ENCODE measurements at regions not wholly inside any gene's neighbourhood (a gene's known extent, or its start where the extent isn't known, plus 50 kb on each side); places are given as distances from the start of the nearest gene placed in this dataset.

GRCh38 chr12:98149270-98149669 is 366.1 kb upstream of the TMPO start:
- no peak for ATAC-seq
- no peaks in the 10 kb centered on the region for H3K9me3 Mint-ChIP-seq (ENCODE audit: insufficient read depth)
- POLR2A ChIA-PET, result no interaction called here
- H3K27ac Mint-ChIP-seq, result no peak overlapping the region
- no peaks in the 10 kb centered on the region for H3K4me1 Mint-ChIP-seq (ENCODE audit: low read depth)
- H3K27me3 Mint-ChIP-seq (ENCODE audit: low read depth), result no peaks in the 10 kb centered on the region
- no peaks in the 10 kb centered on the region for H3K36me3 Mint-ChIP-seq (ENCODE audit: low read depth)
- DNase-seq, result no peak
- H3K4me3 Mint-ChIP-seq, result no peak overlapping the region
- CTCF ChIA-PET, result no interaction called here

- ATAC-seq, result no peak
- CTCF ChIA-PET, result no interaction called here
- Mint-ChIP-seq H3K9me3 (ENCODE audit: insufficient read depth) (no peaks in the 10 kb centered on the region), H3K4me1 (ENCODE audit: low read depth) (no peaks in the 10 kb centered on the region), H3K27me3 (ENCODE audit: low read depth) (no peaks in the 10 kb centered on the region), H3K4me3 (no peak overlapping the region), H3K36me3 (ENCODE audit: low read depth) (no peaks in the 10 kb centered on the region), H3K27ac (no peak overlapping the region)
- POLR2A ChIA-PET, result no interaction called here
- DNase-seq, result no peak
Measured at GRCh38 chr12:98149691-98150210, 365.6 kb upstream of the TMPO start.

GRCh38 chr12:98151105-98151590 is 364.2 kb upstream of the TMPO start:
- DNase-seq (no peak), ATAC-seq (no peak)
- CTCF ChIA-PET, result interaction anchor here (0.7 kb wide), 1 partner anchor 502 kb away, joined by 3 read pairs; no protein-coding TSS in a partner anchor
- H3K27me3 Mint-ChIP-seq (ENCODE audit: low read depth), result no peaks in the 10 kb centered on the region
- no peaks in the 10 kb centered on the region for H3K4me1 Mint-ChIP-seq (ENCODE audit: low read depth)
- H3K27ac Mint-ChIP-seq, result no peak overlapping the region
- H3K4me3 Mint-ChIP-seq, result no peak overlapping the region
- H3K9me3 Mint-ChIP-seq (ENCODE audit: insufficient read depth), result no peaks in the 10 kb centered on the region
- no peaks in the 10 kb centered on the region for H3K36me3 Mint-ChIP-seq (ENCODE audit: low read depth)
- POLR2A ChIA-PET, result no interaction called here

GRCh38 chr12:98151984-98152383 is 363.4 kb upstream of the TMPO start:
- ChIA-PET POLR2A (no interaction called here), CTCF (no interaction called here)
- Mint-ChIP-seq H3K4me3 (no peak overlapping the region), H3K9me3 (ENCODE audit: insufficient read depth) (no peaks in the 10 kb centered on the region), H3K27me3 (ENCODE audit: low read depth) (no peaks in the 10 kb centered on the region), H3K27ac (no peak overlapping the region), H3K4me1 (ENCODE audit: low read depth) (no peaks in the 10 kb centered on the region), H3K36me3 (ENCODE audit: low read depth) (no peaks in the 10 kb centered on the region)
- ATAC-seq (no peak), DNase-seq (no peak)

- no peak overlapping the region for H3K27ac Mint-ChIP-seq
- H3K9me3 Mint-ChIP-seq (ENCODE audit: insufficient read depth), result no peaks in the 10 kb centered on the region
- DNase-seq (no peak), ATAC-seq (no peak)
- POLR2A ChIA-PET, result no interaction called here
- no peaks in the 10 kb centered on the region for H3K27me3 Mint-ChIP-seq (ENCODE audit: low read depth)
- H3K4me1 Mint-ChIP-seq (ENCODE audit: low read depth), result no peaks in the 10 kb centered on the region
- CTCF ChIA-PET, result no interaction called here
- H3K36me3 Mint-ChIP-seq (ENCODE audit: low read depth), result no peaks in the 10 kb centered on the region
- H3K4me3 Mint-ChIP-seq, result no peak overlapping the region
Measured at GRCh38 chr12:98154850-98155249, 360.5 kb upstream of the TMPO start.

GRCh38 chr12:98156697-98157096 is 358.7 kb upstream of the TMPO start:
- ChIA-PET CTCF (no interaction called here), POLR2A (no interaction called here)

GRCh38 chr12:98162906-98163678 is 352.3 kb upstream of the TMPO start:
- DNase-seq, result no peak
- Mint-ChIP-seq H3K27me3 (ENCODE audit: low read depth) (no peaks in the 10 kb centered on the region), H3K4me1 (ENCODE audit: low read depth) (no peaks in the 10 kb centered on the region), H3K9me3 (ENCODE audit: insufficient read depth) (no peaks in the 10 kb centered on the region), H3K27ac (no peak overlapping the region), H3K4me3 (no peak overlapping the region), H3K36me3 (ENCODE audit: low read depth) (no peaks in the 10 kb centered on the region)
- ChIA-PET POLR2A (no interaction called here), CTCF (no interaction called here)
- no peak for ATAC-seq

More at GRCh38 chr12:98156697-98157096, 358.7 kb upstream of the TMPO start:
- Mint-ChIP-seq H3K27me3 (ENCODE audit: low read depth) (no peaks in the 10 kb centered on the region), H3K9me3 (ENCODE audit: insufficient read depth) (no peaks in the 10 kb centered on the region), H3K4me1 (ENCODE audit: low read depth) (no peaks in the 10 kb centered on the region), H3K4me3 (no peak overlapping the region), H3K27ac (no peak overlapping the region), H3K36me3 (ENCODE audit: low read depth) (no peaks in the 10 kb centered on the region)
- DNase-seq (no peak), ATAC-seq (no peak)

- no peaks in the 10 kb centered on the region for H3K9me3 Mint-ChIP-seq (ENCODE audit: insufficient read depth)
- no peak for DNase-seq
- no peak for ATAC-seq
- ChIA-PET POLR2A (no interaction called here), CTCF (no interaction called here)
- H3K36me3 Mint-ChIP-seq (ENCODE audit: low read depth), result no peaks in the 10 kb centered on the region
- H3K27me3 Mint-ChIP-seq (ENCODE audit: low read depth), result peaks cover 2% of the 10 kb centered on the region
- no peak overlapping the region for H3K27ac Mint-ChIP-seq
- H3K4me3 Mint-ChIP-seq, result no peak overlapping the region
- no peaks in the 10 kb centered on the region for H3K4me1 Mint-ChIP-seq (ENCODE audit: low read depth)
Measured at GRCh38 chr12:98172304-98172703, 343.1 kb upstream of the TMPO start.

GRCh38 chr12:98172801-98173200 is 342.6 kb upstream of the TMPO start:
- H3K4me3 Mint-ChIP-seq, result no peak overlapping the region

GRCh38 chr12:98173773-98174427 is 341.5 kb upstream of the TMPO start:
- no peaks in the 10 kb centered on the region for H3K9me3 Mint-ChIP-seq (ENCODE audit: insufficient read depth)

More at GRCh38 chr12:98172801-98173200, 342.6 kb upstream of the TMPO start:
- Mint-ChIP-seq H3K4me1 (ENCODE audit: low read depth) (no peaks in the 10 kb centered on the region), H3K27me3 (ENCODE audit: low read depth) (peaks cover 2% of the 10 kb centered on the region), H3K9me3 (ENCODE audit: insufficient read depth) (no peaks in the 10 kb centered on the region), H3K36me3 (ENCODE audit: low read depth) (no peaks in the 10 kb centered on the region), H3K27ac (no peak overlapping the region)
- ATAC-seq (no peak), DNase-seq (no peak)
- ChIA-PET CTCF (no interaction called here), POLR2A (no interaction called here)

GRCh38 chr12:98174428-98174809 is 341.0 kb upstream of the TMPO start:
- Mint-ChIP-seq H3K27ac (no peak overlapping the region), H3K4me3 (no peak overlapping the region), H3K9me3 (ENCODE audit: insufficient read depth) (no peaks in the 10 kb centered on the region), H3K27me3 (ENCODE audit: low read depth) (no peaks in the 10 kb centered on the region), H3K36me3 (ENCODE audit: low read depth) (no peaks in the 10 kb centered on the region), H3K4me1 (ENCODE audit: low read depth) (no peaks in the 10 kb centered on the region)
- ATAC-seq, result no peak
- ChIA-PET CTCF (no interaction called here), POLR2A (no interaction called here)
- DNase-seq, result no peak

More at GRCh38 chr12:98173773-98174427, 341.5 kb upstream of the TMPO start:
- ChIA-PET CTCF (no interaction called here), POLR2A (no interaction called here)
- DNase-seq (no peak), ATAC-seq (no peak)
- H3K27ac Mint-ChIP-seq, result no peak overlapping the region
- no peaks in the 10 kb centered on the region for H3K36me3 Mint-ChIP-seq (ENCODE audit: low read depth)
- no peak overlapping the region for H3K4me3 Mint-ChIP-seq
- H3K4me1 Mint-ChIP-seq (ENCODE audit: low read depth), result no peaks in the 10 kb centered on the region
- peaks cover under 1% of the 10 kb centered on the region for H3K27me3 Mint-ChIP-seq (ENCODE audit: low read depth)

GRCh38 chr12:98178126-98178525 is 337.3 kb upstream of the TMPO start:
- CTCF ChIA-PET, result no interaction called here

More at GRCh38 chr12:98178126-98178525, 337.3 kb upstream of the TMPO start:
- POLR2A ChIA-PET, result no interaction called here
- no peak for ATAC-seq
- no peak for DNase-seq
- Mint-ChIP-seq H3K9me3 (ENCODE audit: insufficient read depth) (no peaks in the 10 kb centered on the region), H3K4me3 (no peak overlapping the region), H3K27ac (no peak overlapping the region), H3K36me3 (ENCODE audit: low read depth) (no peaks in the 10 kb centered on the region), H3K4me1 (ENCODE audit: low read depth) (no peaks in the 10 kb centered on the region), H3K27me3 (ENCODE audit: low read depth) (no peaks in the 10 kb centered on the region)
